ENCODE measurements at regions not wholly inside any gene's neighbourhood (a gene's known extent, or its start where the extent isn't known, plus 50 kb on each side); places are given as distances from the start of the nearest gene placed in this dataset.

DNA sequence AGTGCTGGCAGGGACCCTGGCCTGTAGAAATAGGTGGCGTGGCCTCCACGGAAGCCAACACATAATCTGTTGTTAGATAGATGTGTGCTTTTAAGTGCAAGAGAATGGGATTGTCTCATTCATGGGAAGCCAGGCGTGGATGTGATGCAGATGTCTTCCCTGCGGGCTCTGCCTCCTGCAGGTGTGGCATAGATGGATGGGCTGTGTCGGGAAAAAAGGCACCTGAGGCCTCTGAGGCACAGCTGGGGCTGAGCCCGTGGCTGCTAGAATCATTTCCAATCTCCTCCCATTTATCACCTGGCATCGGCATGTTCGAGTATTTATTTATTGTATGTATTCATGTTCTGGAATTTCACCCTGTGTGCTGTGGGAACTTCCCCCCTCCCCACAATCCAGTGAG lies 353.4 kb upstream of the AJAP1 start:
- TF ChIP-seq POLR2A (IDR thresholded peaks at IDR 0.05; ENCODE audit: low read length), result no peak
- no peak for TF ChIP-seq GATA1 (IDR thresholded peaks at IDR 0.05; ENCODE audit: low read depth, low read length)

Measured in erythroblast (primary cell).